Spinal cord (tissue), 9 donors: ENCODE measurements at regions not wholly inside any gene's neighbourhood (a gene's known extent, or its start where the extent isn't known, plus 50 kb on each side); places are given as distances from the start of the nearest gene placed in this dataset.
"Not testable (repeated sequence)": the region's sequence is repeated elsewhere in the genome, so short reads cannot be mapped to it uniquely, and the experiment has no call there.

Experiments used
- DNase-seq, 6 donors: peaks; one replicate each; pipeline versions ENCODE4 v3.0.0 to v3.0.0-alpha.2; 2013 to 2015; ENCODE audit warnings: low spot score in 6 of 6, low read depth in 4 of 6
- H3K27ac ChIP-seq: one replicate; pipeline ENCODE4 v1.5.1; 2013; ENCODE audit warnings: low read depth, low read length, control low read depth
- H3K27me3 ChIP-seq: one replicate; pipeline ENCODE4 v1.6.1; 2013; ENCODE audit warnings: low read length; ENCODE audit not compliant: control insufficient read depth, insufficient read depth
- H3K36me3 ChIP-seq: one replicate; pipeline ENCODE4 v1.6.1; 2013; ENCODE audit warnings: low read length; ENCODE audit not compliant: control insufficient read depth, insufficient read depth
- H3K4me1 ChIP-seq: one replicate; pipeline ENCODE4 v1.6.1; 2013; ENCODE audit warnings: low read length; ENCODE audit not compliant: control insufficient read depth, insufficient read depth
- H3K4me3 ChIP-seq: one replicate; pipeline ENCODE4 v1.5.1; 2013; ENCODE audit warnings: low read depth, low read length, control low read depth
- H3K9me3 ChIP-seq: one replicate; pipeline ENCODE4 v1.6.1; 2013; ENCODE audit warnings: low read length; ENCODE audit not compliant: control insufficient read depth, insufficient read depth
- WGBS: methylation state at CpG from one replicate; pipeline ENCODE4 v1.1.5; 2013; ENCODE audit warnings: missing lambda C conversion rate; ENCODE audit not compliant: insufficient coverage; 5-methylcytosine and 5-hydroxymethylcytosine counted together
- donor health status: healthy.

- H3K4me3 ChIP-seq = no peak overlapping the region
- 72% methylated on average over 4 of the region's 6 CpGs for WGBS
- no peaks in the 10 kb centered on the region for H3K9me3 ChIP-seq
- H3K4me1 ChIP-seq = no peaks in the 10 kb centered on the region
- no peak for DNase-seq
- no peaks in the 10 kb centered on the region for H3K36me3 ChIP-seq
- no peak overlapping the region for H3K27ac ChIP-seq
- H3K27me3 ChIP-seq = peaks cover 34% of the 10 kb centered on the region
Observed at GRCh38 chrX:131861088-131861787, 161.9 kb upstream of the STK26 start.

- Histone ChIP-seq H3K9me3 (no peaks in the 10 kb centered on the region), H3K36me3 (no peaks in the 10 kb centered on the region), H3K27ac (no peak overlapping the region), H3K27me3 (peaks cover 34% of the 10 kb centered on the region), H3K4me3 (no peak overlapping the region), H3K4me1 (no peaks in the 10 kb centered on the region)
- WGBS = no CpG with 5 or more reads among the region's 3 CpGs
- peak in 1 of 6 donors; percentile 60 for DNase-seq
Observed at GRCh38 chrX:131862321-131862720, 160.8 kb upstream of the STK26 start.

GRCh38 chrX:131869182-131869581 is 153.9 kb upstream of the STK26 start:
- H3K27me3 ChIP-seq = peaks cover 14% of the 10 kb centered on the region
- DNase-seq = no peak
- H3K4me1 ChIP-seq = no peaks in the 10 kb centered on the region
- H3K9me3 ChIP-seq = no peaks in the 10 kb centered on the region
- H3K27ac ChIP-seq = no peak overlapping the region
- no peak overlapping the region for H3K4me3 ChIP-seq
- H3K36me3 ChIP-seq = no peaks in the 10 kb centered on the region

GRCh38 chrX:131874300-131874699 is 148.8 kb upstream of the STK26 start:
- WGBS = no CpG with 5 or more reads among the region's 3 CpGs
- H3K4me1 ChIP-seq = no peaks in the 10 kb centered on the region
- H3K27me3 ChIP-seq = peaks cover 22% of the 10 kb centered on the region
- H3K4me3 ChIP-seq = no peak overlapping the region
- DNase-seq = no peak
- H3K27ac ChIP-seq = no peak overlapping the region
- no peaks in the 10 kb centered on the region for H3K9me3 ChIP-seq
- H3K36me3 ChIP-seq = no peaks in the 10 kb centered on the region

- not testable (repeated sequence) for H3K36me3 ChIP-seq, DNase-seq, H3K27ac ChIP-seq, H3K9me3 ChIP-seq, H3K4me3 ChIP-seq, H3K4me1 ChIP-seq
- no CpG with 5 or more reads among the region's 1 CpG for WGBS
- H3K27me3 ChIP-seq = peaks cover 28% of the 10 kb centered on the region
Observed at GRCh38 chrX:131875827-131876226, 147.3 kb upstream of the STK26 start.

- WGBS = 60% methylated on average over 1 of the region's 5 CpGs
- peaks cover 22% of the 10 kb centered on the region for H3K27me3 ChIP-seq
- no peaks in the 10 kb centered on the region for H3K9me3 ChIP-seq
- H3K4me1 ChIP-seq = no peaks in the 10 kb centered on the region
- no peak overlapping the region for H3K27ac ChIP-seq
- no peak for DNase-seq
- no peaks in the 10 kb centered on the region for H3K36me3 ChIP-seq
- H3K4me3 ChIP-seq = no peak overlapping the region
Observed at GRCh38 chrX:131881194-131881593, 141.9 kb upstream of the STK26 start.

- H3K27me3 ChIP-seq = peaks cover 19% of the 10 kb centered on the region
- H3K4me1 ChIP-seq, DNase-seq, H3K9me3 ChIP-seq, H3K27ac ChIP-seq, H3K36me3 ChIP-seq, H3K4me3 ChIP-seq: not testable (repeated sequence)
- no CpG with 5 or more reads among the region's 1 CpG for WGBS
Observed at GRCh38 chrX:131885042-131885441, 138.1 kb upstream of the STK26 start.

GRCh38 chrX:131893857-131894256 is 129.2 kb upstream of the STK26 start:
- not testable (repeated sequence) for H3K36me3 ChIP-seq, H3K9me3 ChIP-seq, H3K4me3 ChIP-seq, H3K4me1 ChIP-seq, DNase-seq, H3K27ac ChIP-seq
- H3K27me3 ChIP-seq = peaks cover 24% of the 10 kb centered on the region
- WGBS = no CpG with 5 or more reads among the region's 3 CpGs

GRCh38 chrX:131894995-131895394 is 128.1 kb upstream of the STK26 start:
- WGBS = no CpG with 5 or more reads among the region's 1 CpG
- DNase-seq = no peak
- Histone ChIP-seq H3K4me1 (no peaks in the 10 kb centered on the region), H3K9me3 (no peaks in the 10 kb centered on the region), H3K27me3 (peaks cover 26% of the 10 kb centered on the region), H3K4me3 (no peak overlapping the region), H3K36me3 (no peaks in the 10 kb centered on the region), H3K27ac (no peak overlapping the region)

- no CpG with 5 or more reads among the region's 3 CpGs for WGBS
Observed at GRCh38 chrX:131895807-131896206, 127.3 kb upstream of the STK26 start.

More at GRCh38 chrX:131895807-131896206, 127.3 kb upstream of the STK26 start:
- Histone ChIP-seq H3K9me3 (no peaks in the 10 kb centered on the region), H3K27me3 (peaks cover 24% of the 10 kb centered on the region), H3K27ac (no peak overlapping the region), H3K4me1 (no peaks in the 10 kb centered on the region), H3K36me3 (no peaks in the 10 kb centered on the region), H3K4me3 (no peak overlapping the region)
- no peak for DNase-seq
